Endothelial cell of umbilical vein (primary cell): ENCODE measurements at regions not wholly inside any gene's neighbourhood (a gene's known extent, or its start where the extent isn't known, plus 50 kb on each side); places are given as distances from the start of the nearest gene placed in this dataset.

Experiments
- BruUV-seq: library from RNA; stranded (reverse); fragments of 400-500 nt; replicated peaks from 2 replicates; lab custom pipeline; 2021; lab: Mats Ljungman, UMichigan
- CTCF ChIA-PET: fragments of 300-600, 350-600 bp; sonication (Branson Sonifier 250); formaldehyde crosslinking; loops from one replicate; lab custom pipeline; 2021; ENCODE audit warnings: antibody characterized with exemption, inconsistent platforms; lab: Charles Lee
- POLR2A ChIA-PET: fragments of 300-600, 350-600 bp; sonication (Branson Sonifier 250); formaldehyde crosslinking; loops from one replicate; lab custom pipeline; 2021; ENCODE audit warnings: antibody characterized with exemption, inconsistent platforms; lab: Charles Lee
- DNase-seq: peaks from one replicate; pipeline ENCODE4 v3.0.0-alpha.2; 2011; ENCODE audit warnings: low read depth, low spot score
- FAIRE-seq: peaks from 2 replicates; lab custom pipeline; 2011; peaks lifted over from hg19 to GRCh38; lab: Jason Lieb, UNC
- H2AFZ ChIP-seq: 2 replicates; pipeline ENCODE4 v1.6.0; 2012; ENCODE audit warnings: low read depth, low read length, control low read depth, inconsistent platforms
- H3K27ac ChIP-seq: 2 replicates; pipeline ENCODE4 v1.5.1; 2011; ENCODE audit warnings: low read depth, mild to moderate bottlenecking, control low read depth, low read length, moderate library complexity; ENCODE audit not compliant: insufficient read depth
- H3K27me3 ChIP-seq, 2 experiments: 2 replicates each; pipeline versions ENCODE4 v1.6.0 to v1.6.1; 2011; ENCODE audit warnings: low read length in 2 of 2, mixed read lengths in 1 of 2; ENCODE audit not compliant: control insufficient read depth in 2 of 2, insufficient read depth in 2 of 2
- H3K36me3 ChIP-seq, 2 experiments: 2 replicates in 1 of 2; 3 replicates in 1 of 2; pipeline ENCODE4 v1.5.1; 2011; ENCODE audit warnings: low read length in 2 of 2, mild to moderate bottlenecking in 1 of 2, moderate library complexity in 1 of 2; ENCODE audit not compliant: control insufficient read depth in 2 of 2, insufficient read depth in 2 of 2; ENCODE audit errors: extremely low read depth in 1 of 2
- H3K4me1 ChIP-seq: 3 replicates; pipeline ENCODE4 v1.5.1; 2011; ENCODE audit warnings: mild to moderate bottlenecking, low read length; ENCODE audit not compliant: control insufficient read depth, insufficient read depth; ENCODE audit errors: extremely low read depth
- H3K4me2 ChIP-seq: 2 replicates; pipeline ENCODE4 v1.6.1; 2011; ENCODE audit warnings: low read length, control low read depth, mixed read lengths; ENCODE audit not compliant: insufficient read depth
- H3K4me3 ChIP-seq, 3 experiments: fragments of 200-600 bp in 1 of 3; sonication (generic), shearing (Covaris generic) in 1 of 3; replicated peaks in 1 of 3; 2 replicates each; pipeline ENCODE4 v1.5.1; 2011 to 2016; ENCODE audit warnings: control low read depth in 3 of 3, low read length in 3 of 3, mild to moderate bottlenecking in 2 of 3, inconsistent platforms in 1 of 3, low read depth in 1 of 3, moderate library complexity in 1 of 3; ENCODE audit not compliant: insufficient read depth in 1 of 3
- H3K79me2 ChIP-seq: 2 replicates; pipeline ENCODE4 v1.6.0; 2012; ENCODE audit warnings: low read length, inconsistent platforms; ENCODE audit not compliant: control insufficient read depth, insufficient read depth
- H3K9ac ChIP-seq: replicated peaks from 2 replicates; pipeline ENCODE3; 2011; ENCODE audit warnings: low read length, control low read depth; ENCODE audit not compliant: insufficient read depth; ENCODE audit errors: extremely low read depth
- H3K9me1 ChIP-seq: replicated peaks from 3 replicates; pipeline ENCODE4 v1.6.0; 2011; ENCODE audit warnings: mild to moderate bottlenecking, low read length; ENCODE audit not compliant: control insufficient read depth, insufficient read depth; ENCODE audit errors: extremely low read depth
- H3K9me3 ChIP-seq: replicated peaks from 2 replicates; pipeline ENCODE4 v1.5.1; 2012; ENCODE audit warnings: low read length, inconsistent platforms; ENCODE audit not compliant: control insufficient read depth, insufficient read depth
- H4K20me1 ChIP-seq: replicated peaks from 2 replicates; pipeline ENCODE3; 2011; ENCODE audit warnings: mild to moderate bottlenecking, low read length; ENCODE audit not compliant: control insufficient read depth, insufficient read depth; ENCODE audit errors: extremely low read depth
- EZH2 ChIP-seq: IDR thresholded peaks from 2 replicates; pipeline ENCODE4 v1.6.1; 2012; ENCODE audit warnings: borderline replicate concordance, low read depth, mild to moderate bottlenecking, moderate library complexity, low read length, inconsistent platforms; ENCODE audit not compliant: severe bottlenecking
- FOS ChIP-seq: IDR thresholded peaks from 2 replicates; pipeline ENCODE4 v1.6.1; 2011; ENCODE audit warnings: mild to moderate bottlenecking, low read length, moderate library complexity, borderline replicate concordance; ENCODE audit not compliant: insufficient read depth
- GATA2 ChIP-seq: IDR thresholded peaks from 2 replicates; pipeline ENCODE4 v1.7.0; 2011; ENCODE audit warnings: low read depth, mild to moderate bottlenecking, moderate library complexity, mixed read lengths, low read length; ENCODE audit not compliant: insufficient read length, insufficient read depth
- JUN ChIP-seq: IDR thresholded peaks from 2 replicates; pipeline ENCODE4 v1.6.1; 2011; ENCODE audit warnings: borderline replicate concordance, low read depth; ENCODE audit not compliant: insufficient read length, insufficient read depth
- MYC ChIP-seq: IDR thresholded peaks from one replicate; pipeline ENCODE4 v1.6.1; 2011; ENCODE audit warnings: mild to moderate bottlenecking, low read depth, low read length
- POLR2A ChIP-seq: IDR thresholded peaks from 2 replicates; pipeline ENCODE4 v1.6.1; 2012; ENCODE audit warnings: low read depth, mild to moderate bottlenecking, control low read depth, low read length
- POLR2AphosphoS5 ChIP-seq: IDR thresholded peaks from 2 replicates; pipeline ENCODE4 v1.6.1; 2012; ENCODE audit warnings: low read depth, mild to moderate bottlenecking, control low read depth, low read length, moderate library complexity; ENCODE audit not compliant: insufficient read depth
- dilution Hi-C: fragments of 300-500 bp; cut with MboI; formaldehyde crosslinking; loops from one replicate; pipeline ENCODE4 v1.15.0; 2019; ENCODE audit warnings: low sequenced_read_pairs; ENCODE audit not compliant: extremely low pct_ligation_motif_present
- intact Hi-C: fragments of 100-400 bp; cut with micrococcal nuclease; formaldehyde crosslinking; loops from one replicate; pipeline ENCODE4 v1.10.0; 2022
- TF ChIP-seq, protein P1 (sequence below): IDR thresholded peaks from 2 replicates; pipeline ENCODE4 v1.6.1; 2011; ENCODE audit not compliant: insufficient read depth, insufficient read length
- TF ChIP-seq, protein P2 (sequence below), 2 donors: IDR thresholded peaks; 1 replicate in 1 of 2; 2 replicates in 1 of 2; pipeline ENCODE4 v1.5.1; 2011; ENCODE audit warnings: low read length in 2 of 2, mild to moderate bottlenecking in 2 of 2, moderate library complexity in 2 of 2, control low read depth in 1 of 2, inconsistent platforms in 1 of 2, low read depth in 1 of 2; ENCODE audit not compliant: insufficient read depth in 1 of 2; ENCODE audit errors: extremely low read depth in 1 of 2

DNA sequence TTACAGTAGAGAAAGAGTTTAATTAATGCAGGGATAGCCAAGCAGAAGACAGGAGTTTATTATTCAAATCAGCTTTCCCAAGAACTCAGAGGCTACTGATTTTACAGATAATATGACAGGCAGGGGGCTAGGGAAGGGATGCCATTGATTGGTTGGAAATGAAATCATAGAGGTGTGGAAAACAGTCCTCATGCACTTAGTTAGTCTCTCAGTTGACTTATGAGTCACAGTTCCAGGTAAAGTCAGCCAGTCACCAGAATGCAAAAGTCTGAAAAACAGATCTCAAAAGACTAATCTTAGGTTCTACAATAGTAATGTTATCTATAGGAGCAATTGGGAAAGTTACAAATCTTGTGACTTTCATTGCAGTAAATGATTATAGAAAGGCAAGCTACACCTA is 676.4 kb upstream of the CHAC2 start:
- Histone ChIP-seq H3K27me3 (no peaks in the 10 kb centered on the region), H3K27ac (no peak overlapping the region), H3K4me2 (no peak overlapping the region), H3K79me2 (no peaks in the 10 kb centered on the region), H3K9me3 (no peaks in the 10 kb centered on the region), H3K36me3 (no peaks in the 10 kb centered on the region), H3K4me1 (peaks cover 4% of the 10 kb centered on the region), H4K20me1 (no peaks in the 10 kb centered on the region), H3K9me1 (no peaks in the 10 kb centered on the region), H2AFZ (no peak overlapping the region), H3K4me3 (no peak overlapping the region), H3K9ac (no peak overlapping the region)
- no TSS peak for BruUV-seq
- ChIA-PET POLR2A (no interaction called here), CTCF (no interaction called here)
- DNase-seq = no peak
- intact Hi-C loops (no loop called here), dilution Hi-C loops (no loop called here)
- TF ChIP-seq POLR2A (no peak), POLR2AphosphoS5 (no peak), MYC (no peak), GATA2 (no peak), EZH2 (no peak), JUN (no peak)
- TF ChIP-seq, protein P1, sequence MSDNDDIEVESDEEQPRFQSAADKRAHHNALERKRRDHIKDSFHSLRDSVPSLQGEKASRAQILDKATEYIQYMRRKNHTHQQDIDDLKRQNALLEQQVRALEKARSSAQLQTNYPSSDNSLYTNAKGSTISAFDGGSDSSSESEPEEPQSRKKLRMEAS = no peak
- no peak for FAIRE-seq

DNA sequence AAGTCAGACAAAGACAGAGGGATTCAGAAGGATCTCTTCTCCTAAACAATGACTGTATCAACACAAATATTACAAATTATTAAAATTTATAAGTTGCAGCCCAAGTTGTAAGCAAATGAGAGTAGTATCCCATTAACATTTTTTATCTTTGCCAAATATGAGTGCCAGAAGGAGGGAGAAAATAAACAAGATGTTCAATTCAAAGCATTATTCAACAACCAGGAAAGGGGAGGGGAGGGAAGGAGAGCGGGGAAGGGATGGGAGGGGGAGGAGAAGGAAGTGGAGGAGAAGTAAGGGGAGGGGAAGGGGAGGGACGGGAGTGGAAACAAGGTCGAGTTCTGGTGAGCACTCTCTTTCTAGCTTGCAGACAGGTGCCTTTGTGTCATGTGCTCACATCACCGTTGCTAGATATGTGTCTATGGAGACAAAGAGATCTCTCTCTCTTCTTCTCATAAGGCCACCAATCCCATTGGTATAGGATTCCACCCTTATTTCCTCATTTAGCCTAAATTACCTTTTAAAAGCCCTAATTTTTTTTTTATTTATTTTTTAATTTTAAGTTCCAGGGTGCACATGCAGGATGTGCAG is 679.6 kb upstream of the CHAC2 start:
- Histone ChIP-seq H3K9me3 (no peaks in the 10 kb centered on the region), H3K36me3 (no peaks in the 10 kb centered on the region), H3K27ac (peak overlapping the region; percentile 12), H3K9ac (no peak overlapping the region), H3K79me2 (no peaks in the 10 kb centered on the region), H3K4me2 (peak overlapping the region; percentile 16), H3K4me1 (peaks cover 4% of the 10 kb centered on the region), H4K20me1 (no peaks in the 10 kb centered on the region), H3K27me3 (no peaks in the 10 kb centered on the region), H3K4me3 (no peak overlapping the region), H2AFZ (no peak overlapping the region), H3K9me1 (no peaks in the 10 kb centered on the region)
- ChIA-PET CTCF (no interaction called here), POLR2A (no interaction called here)
- DNase-seq (no peak), FAIRE-seq (no peak)
- BruUV-seq = no TSS peak
- TF ChIP-seq, protein P2, sequence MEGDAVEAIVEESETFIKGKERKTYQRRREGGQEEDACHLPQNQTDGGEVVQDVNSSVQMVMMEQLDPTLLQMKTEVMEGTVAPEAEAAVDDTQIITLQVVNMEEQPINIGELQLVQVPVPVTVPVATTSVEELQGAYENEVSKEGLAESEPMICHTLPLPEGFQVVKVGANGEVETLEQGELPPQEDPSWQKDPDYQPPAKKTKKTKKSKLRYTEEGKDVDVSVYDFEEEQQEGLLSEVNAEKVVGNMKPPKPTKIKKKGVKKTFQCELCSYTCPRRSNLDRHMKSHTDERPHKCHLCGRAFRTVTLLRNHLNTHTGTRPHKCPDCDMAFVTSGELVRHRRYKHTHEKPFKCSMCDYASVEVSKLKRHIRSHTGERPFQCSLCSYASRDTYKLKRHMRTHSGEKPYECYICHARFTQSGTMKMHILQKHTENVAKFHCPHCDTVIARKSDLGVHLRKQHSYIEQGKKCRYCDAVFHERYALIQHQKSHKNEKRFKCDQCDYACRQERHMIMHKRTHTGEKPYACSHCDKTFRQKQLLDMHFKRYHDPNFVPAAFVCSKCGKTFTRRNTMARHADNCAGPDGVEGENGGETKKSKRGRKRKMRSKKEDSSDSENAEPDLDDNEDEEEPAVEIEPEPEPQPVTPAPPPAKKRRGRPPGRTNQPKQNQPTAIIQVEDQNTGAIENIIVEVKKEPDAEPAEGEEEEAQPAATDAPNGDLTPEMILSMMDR (IDR thresholded peaks at IDR 0.05; ENCODE audit: extremely low read depth in 1 of 2, insufficient read depth in 1 of 2, low read depth in 1 of 2, low read length in 2 of 2) = no peak
- TF ChIP-seq, protein P1 = no peak
- no peak for TF ChIP-seq POLR2AphosphoS5
- TF ChIP-seq EZH2 = no peak
- no peak for TF ChIP-seq POLR2A
- no peak for TF ChIP-seq GATA2
- TF ChIP-seq MYC = no peak
- no peak for TF ChIP-seq FOS
- dilution Hi-C loops = no loop called here
- intact Hi-C loops = no loop called here
